RKO (cell line): ENCODE measurements at regions not wholly inside any gene's neighbourhood (a gene's known extent, or its start where the extent isn't known, plus 50 kb on each side); places are given as distances from the start of the nearest gene placed in this dataset.
"Not testable (repeated sequence)": the region's sequence is repeated elsewhere in the genome, so short reads cannot be mapped to it uniquely, and the experiment has no call there.

ENCODE experiments used
- DNase-seq: peaks from one replicate; pipeline ENCODE4 v3.0.0-alpha.2; 2016; ENCODE audit warnings: low spot score

DNA sequence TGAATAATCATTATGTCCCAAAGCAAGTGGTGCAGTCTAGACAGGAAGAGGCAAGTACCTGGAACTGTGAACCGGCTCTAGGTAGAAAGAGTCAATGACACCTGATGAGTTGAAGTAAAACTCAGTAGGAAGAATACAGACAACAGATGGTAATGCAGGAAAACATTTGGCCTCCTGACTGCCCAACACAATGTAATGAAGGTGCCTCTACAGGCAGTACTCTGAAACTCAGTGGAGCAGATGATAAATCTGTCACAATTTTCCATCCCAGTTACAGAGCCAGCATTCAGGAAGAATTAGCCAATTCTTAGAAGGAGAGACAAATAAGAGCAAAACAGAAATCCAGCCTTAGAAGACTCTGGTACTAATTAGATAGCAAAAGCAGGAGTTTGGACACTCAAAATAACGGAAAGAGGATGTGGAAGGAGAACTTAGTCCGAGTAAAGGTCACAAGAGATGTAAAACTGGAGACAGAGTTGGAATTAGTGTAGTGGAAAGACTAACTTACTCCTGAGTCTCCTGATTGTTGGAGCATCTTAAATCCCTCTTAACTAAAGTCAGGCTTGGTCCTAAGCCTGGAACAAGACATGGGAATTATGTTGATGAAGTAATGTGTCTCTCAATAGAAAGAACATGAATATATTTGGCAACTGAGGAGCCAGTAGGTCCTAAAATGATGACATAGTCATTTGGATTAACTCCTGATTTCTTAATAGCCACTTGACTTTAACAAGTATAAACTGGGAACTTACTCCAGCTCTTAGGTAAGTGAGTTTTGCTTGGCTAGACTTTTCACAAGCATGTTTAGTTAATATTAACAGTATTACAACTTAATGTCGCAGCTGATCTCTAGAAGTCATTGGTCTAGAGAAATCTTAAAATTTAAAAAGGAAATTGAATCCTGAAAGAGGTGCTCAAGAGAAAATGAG lies 457.3 kb upstream of the MIR17HG start:
- DNase-seq: no peak

DNA sequence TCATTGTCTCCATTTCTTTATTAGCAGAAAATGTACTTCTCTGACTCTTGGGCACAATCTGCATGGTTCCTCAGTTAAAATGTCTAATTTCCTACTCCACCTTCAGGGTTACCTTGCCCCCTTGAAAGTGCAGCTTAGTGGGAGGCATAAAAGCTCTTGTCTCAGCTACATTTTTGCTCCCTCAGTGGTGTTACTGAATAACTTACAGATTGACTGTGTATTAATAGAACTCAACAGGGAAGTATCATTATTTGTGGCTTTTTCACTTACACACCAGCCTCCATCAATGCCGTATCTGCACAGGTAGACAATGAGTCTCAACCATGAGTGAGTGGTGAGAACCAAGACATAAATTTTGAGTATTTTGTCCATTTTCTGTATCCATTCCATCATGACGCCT lies 456.2 kb upstream of the MIR17HG start:
- no peak for DNase-seq

DNA sequence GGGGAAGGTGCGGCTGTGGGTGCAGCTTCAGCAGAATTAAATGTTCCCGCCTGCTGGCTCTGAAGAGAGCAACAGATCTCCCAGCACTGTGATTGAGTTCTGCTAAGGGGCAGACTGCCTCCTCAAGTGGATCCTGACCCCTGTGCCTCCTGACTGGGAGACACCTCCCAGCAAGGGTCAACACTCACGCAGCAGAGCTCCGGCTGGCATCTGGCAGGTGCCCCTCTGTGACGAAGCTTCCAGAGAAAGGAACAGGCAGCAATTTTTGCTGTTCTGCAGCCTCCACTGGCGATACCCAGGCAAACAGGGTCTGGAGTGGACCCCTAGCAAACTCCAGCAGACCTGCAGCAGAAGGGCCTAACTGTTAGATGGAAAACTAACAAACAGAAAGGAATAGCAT lies 454.3 kb upstream of the MIR17HG start:
- DNase-seq: not testable (repeated sequence)

DNA sequence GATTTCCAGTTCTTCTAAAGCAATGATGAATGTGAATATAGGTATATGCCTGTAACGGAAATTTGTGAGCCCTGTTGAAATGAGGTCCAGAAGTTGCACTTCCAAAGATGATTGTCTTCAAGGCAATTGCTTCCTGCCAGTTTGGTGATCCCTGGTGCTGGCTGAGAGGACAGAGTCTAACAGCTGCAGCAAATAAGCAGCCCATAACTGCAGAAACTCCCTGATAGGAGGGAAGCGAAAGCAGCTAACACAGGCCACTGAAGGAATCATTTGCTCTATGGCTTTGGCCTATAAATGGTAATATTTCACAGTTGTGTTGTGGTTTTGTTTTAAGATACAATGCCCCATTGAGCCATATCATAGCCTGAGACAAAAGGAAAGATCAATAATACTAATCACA lies 451.5 kb upstream of the MIR17HG start:
- no peak for DNase-seq

DNA sequence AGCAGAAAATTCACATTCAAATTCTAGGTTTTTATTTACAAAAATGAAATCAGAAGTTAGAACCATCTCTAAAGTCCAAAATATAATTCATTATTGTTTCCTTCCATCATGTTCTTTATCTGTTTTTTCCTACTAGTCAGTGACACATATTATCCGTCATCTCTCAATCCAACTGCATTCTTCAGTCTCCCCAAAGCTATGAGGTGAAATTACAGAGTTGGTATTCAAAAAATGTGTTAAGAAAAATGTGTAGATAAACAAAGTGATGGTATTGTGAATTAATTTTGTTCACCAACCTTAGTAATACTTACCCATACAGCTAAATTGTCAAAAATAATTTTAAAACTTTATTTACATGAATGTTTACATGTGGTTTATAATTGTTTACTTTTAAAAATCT lies 448.7 kb upstream of the MIR17HG start:
- no peak for DNase-seq

DNA sequence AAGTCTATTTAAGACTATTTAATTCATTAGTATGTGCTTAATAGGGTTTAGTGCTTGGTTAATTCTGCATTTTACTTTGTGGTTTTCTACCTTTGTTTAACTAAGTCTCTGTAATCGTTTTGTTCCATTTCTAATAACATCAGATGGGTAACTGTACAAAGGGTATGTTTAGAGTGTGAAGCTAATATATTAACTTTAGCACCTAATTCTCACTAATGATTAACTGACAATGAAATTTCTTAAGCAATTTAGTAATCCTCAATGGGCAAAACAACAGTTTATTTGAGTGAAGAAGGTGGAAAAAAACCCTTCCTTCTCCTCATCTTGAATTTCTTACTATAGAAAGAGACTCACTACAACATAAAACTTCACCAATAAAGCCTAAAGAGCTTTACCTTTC lies 448.1 kb upstream of the MIR17HG start:
- no peak for DNase-seq

DNA sequence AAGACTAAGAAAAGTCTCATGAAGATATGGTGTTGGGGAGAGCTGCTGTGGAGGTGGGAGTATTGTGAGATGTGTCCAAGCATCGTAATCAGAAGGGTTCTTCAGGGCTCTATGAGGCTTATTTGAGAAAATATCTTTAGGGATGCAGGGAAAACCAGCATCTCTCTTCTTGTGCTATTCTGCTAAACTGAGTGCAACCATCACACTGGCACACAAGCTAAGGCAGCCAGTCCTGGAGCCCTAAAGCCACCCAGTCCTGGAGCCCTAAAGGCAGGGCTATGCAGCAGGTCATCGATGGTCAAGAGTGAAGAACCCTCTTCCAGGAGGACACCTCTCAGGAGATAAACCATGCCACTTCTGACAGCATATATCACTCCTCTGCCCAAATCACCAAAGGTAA lies 445.2 kb upstream of the MIR17HG start:
- no peak for DNase-seq

DNA sequence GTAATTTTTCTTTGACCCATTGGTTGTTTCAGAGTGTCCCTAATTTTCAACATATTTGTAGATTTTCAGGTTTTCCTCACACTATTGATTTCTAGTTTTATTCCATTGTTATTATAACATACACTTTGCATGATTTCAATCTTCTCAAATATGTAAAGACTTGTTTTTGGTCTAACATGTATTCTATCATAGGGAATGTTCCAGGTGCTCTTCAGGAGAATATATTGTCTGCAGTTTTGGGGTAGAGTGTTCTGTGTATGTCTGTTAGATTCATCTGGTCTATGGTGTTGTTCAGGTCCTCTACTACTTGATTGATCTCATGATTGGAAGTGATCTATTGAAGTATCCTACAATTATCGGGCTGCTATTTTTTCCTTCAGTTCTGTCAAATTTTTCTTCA lies 440.9 kb upstream of the MIR17HG start:
- no peak for DNase-seq

DNA sequence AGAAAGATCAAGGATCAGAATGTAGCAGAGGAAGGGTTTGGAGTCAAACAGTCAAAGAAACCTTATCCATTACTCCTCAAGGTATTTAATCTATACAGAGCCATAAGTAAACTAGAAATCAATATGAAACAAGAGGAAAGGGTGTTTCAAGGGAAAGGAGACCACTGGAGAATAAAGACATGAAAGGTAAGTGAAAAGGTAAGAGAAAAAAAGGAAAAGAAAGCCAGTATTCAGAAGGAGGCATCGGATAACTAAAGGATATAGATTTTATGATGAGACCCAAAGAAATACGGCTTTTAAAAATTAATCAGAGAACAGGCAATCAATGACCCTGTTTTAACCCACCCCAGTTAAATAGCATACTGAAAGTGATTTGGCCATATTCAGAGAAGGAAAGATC lies 438.7 kb upstream of the MIR17HG start:
- no peak for DNase-seq

DNA sequence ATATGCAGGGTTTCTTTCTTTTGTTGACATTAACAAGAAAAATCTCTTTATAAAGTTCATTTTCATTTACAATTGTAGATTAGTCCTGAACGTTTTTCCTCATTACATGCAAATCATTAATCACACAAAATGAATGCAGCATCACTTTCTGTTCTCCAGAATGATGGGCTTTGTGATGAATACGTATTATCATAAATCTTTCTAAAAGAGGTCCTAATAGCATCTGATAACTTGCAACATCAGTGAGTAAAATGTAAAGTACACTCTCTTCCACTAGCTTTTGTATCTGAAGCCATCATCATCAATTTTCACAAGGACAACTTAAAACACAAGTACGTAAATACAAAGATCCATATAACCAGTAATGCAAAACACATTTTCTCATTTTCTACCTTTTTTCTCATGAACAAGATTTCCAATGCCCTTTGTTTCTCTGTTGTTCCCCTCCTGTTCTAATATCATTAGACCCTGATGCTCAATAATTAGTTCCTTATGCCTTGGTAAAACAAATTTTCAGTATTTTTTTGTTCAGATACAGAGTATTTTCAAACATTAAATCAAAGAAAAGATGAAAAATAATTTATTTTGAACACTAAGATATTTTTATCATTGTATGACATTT lies 437.4 kb upstream of the MIR17HG start:
- DNase-seq: no peak

DNA sequence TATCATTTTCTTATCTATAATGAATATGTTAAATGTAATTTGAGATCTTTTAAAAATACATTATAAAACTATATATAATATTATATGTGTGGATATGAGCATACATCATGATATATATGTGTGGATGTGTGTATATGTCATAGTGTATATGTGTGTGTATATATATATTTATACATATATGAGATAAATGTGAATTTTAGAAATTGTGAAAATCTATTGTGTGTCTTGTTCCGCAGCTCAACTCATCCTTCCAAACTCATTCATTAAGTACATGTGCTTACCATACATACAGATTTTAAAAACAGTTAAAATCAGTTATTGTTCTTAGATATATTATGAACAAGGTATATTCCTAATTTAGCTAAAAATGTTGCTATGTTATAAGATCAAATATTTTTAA lies 435.2 kb upstream of the MIR17HG start:
- no peak for DNase-seq

DNA sequence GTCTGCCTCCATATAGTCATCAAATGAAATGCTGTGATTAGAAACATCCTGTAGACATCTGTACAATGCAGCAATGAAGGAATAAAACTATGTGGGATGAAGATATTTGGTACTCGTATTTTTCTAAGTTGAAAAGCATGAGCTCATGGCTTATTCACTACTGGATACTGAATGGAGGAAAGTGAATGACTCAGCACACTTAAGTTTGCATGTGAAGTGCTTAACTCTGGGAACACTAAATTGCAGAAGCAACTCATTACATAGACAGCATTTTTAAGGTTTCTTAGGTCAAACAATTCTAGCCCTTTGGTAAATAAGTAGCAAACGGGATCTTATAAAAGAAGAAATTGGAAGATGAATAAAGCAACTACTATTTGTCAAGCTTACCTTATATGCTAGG lies 429.0 kb upstream of the MIR17HG start:
- DNase-seq: peak; percentile 52

DNA sequence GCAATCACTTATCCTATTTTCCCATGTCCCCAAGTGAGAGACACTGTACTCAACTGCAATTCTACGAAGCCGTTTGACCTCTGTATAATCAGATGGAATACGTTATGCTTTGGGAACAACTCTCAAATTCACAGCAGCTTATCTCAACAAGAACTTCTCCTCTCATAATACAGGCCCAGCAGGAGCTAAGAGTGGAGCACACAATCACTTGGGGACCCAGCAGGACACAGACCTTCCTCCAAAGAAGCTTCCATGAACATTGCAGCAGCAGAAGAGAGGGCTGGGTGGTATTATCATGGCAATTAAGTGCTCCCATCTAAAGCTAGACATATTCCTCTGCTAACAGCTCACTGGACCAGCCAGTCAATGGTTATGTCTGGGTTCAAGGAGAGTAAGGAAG lies 428.3 kb upstream of the MIR17HG start:
- DNase-seq: no peak

DNA sequence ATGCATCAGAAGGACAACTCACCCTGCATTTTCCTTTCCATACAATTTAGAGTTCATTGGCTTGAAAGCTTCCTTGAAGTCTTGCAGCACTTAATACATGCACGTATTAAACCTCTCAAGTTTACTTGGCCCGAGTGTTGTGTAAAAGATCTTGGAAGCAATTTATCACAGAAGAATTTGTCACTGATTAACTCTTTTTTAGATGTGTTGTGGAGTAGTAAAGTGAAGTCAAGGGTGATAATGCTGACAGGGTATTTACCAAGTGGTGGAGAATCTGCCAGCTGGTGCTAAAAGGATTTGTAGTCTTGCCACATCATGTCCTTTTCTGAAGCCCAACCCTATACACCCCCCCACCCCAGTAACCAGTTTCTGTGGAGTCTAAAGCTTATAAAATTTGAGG lies 421.0 kb upstream of the MIR17HG start:
- no peak for DNase-seq

DNA sequence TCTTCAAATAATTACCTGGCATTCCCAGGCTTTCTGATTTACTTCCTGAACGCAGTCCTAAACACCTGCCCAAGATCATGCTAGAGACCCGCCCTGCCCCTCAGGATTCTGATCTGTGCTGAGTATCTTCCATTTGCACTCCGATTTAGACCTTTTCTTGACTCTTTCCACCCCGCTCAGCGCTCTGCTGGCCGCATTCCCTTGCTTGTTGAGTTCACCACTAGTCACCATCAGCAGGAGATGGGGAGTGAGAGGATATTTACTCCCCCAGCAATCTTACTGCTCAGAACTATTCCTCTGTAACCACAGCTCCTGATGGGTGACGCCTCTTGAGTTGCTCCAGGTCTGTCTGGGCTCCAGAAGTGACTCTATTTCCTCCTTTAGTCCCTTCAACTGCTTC lies 419.4 kb upstream of the MIR17HG start:
- DNase-seq: no peak

DNA sequence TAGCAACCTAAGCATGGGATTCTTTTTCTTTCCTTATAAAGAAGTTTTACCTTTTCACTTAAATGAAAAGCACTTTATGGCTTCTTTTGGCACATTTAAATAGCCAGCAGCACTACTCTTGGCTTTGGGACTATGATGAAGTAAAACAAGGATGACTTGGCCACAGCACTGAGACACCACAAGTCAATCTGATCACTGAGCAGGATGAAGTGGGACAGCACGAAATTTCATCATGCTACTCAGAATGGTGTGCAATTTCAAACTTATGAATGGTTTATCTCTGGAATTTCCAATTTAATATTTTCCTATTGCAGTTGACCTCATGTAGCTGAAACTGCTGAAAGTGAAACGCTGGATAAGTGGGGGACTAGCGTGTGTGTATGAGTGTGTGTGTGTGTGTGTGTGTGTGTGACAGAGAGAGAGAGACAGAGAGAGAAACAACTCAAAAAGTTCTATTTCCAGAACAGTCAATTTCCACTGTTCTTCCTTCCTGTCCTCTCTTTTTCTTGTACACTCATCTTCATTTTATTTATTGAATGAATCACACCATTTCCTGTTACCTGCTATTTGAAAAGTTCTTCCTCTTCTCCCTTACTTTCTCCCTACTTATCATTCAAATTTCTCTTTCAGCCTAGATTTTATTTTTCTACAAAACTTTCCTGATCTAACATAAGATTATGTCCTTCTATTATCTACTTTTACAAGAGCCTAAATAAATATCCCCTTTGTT lies 414.2 kb upstream of the MIR17HG start:
- peak; percentile 21 for DNase-seq

DNA sequence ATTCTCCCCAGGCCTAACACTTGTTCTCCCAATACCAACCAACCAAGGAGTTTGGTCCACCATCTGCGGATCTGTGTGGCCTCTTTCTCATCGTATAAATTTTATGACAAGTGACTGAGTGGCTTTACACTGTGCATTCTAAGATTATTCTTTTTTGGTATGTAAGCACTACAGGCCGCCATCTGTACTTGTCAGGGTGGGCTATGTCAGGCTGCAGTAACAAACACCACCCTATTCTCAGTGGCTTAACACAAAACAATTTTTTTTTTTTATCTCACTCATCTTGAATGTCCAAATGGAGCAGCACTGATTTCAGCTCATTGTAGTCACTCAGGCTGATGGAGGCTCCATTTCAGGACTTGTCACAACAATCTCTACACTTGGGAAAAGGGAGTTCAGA lies 412.7 kb upstream of the MIR17HG start:
- DNase-seq: no peak

DNA sequence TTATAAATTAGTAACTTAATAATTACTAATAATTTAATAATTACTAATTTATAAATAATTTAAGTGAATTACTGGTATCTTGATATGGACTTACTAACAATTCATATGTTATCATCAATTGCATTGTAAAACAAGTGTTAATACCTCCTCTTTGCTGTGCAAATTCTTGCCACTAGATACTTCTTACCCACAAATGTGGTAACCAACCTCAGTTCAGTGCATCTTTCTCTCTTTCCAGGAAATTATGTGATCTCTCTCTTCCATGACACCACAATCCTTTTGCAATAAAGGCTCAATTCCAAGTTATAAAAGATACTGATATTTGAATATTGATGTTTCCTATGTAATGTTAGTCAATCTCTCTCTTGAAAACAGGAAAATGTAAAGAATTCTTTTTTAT lies 408.6 kb upstream of the MIR17HG start:
- no peak for DNase-seq

DNA sequence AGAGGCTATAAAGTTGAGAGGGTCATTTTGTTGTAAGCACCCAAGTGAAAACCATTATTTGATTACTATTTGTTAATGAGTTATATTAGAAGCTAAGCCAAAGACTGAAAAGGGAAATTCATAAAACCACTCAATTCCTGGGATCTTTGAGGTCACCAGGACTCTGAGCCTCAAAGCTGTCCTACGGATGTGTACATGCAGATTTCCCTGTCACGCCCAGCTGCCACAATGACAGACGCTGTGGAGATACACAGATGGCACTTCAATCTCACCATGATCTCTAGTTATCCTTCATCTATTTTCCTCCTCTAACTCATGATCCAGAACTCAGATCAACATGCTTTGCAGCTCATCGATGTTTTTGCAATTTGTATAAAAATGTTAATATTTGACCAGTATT lies 403.5 kb upstream of the MIR17HG start:
- DNase-seq: no peak

DNA sequence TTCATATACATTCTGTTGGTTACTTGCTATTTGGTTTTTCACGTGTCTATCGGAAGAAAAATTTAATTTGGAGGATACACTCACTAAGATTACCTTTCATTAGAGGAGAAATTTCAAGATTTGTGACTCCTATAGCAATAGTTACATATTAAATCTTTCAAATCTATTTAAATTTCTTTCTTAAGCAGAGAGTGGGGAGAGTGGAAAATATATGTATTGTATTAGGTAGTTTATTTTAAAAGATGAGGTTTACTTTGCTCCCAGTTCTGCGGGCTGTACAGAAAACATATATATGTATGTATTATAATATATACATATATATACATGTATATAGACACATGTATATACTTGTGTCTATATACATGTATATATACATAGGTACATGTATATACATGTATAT lies 402.3 kb upstream of the MIR17HG start:
- not testable (repeated sequence) for DNase-seq

DNA sequence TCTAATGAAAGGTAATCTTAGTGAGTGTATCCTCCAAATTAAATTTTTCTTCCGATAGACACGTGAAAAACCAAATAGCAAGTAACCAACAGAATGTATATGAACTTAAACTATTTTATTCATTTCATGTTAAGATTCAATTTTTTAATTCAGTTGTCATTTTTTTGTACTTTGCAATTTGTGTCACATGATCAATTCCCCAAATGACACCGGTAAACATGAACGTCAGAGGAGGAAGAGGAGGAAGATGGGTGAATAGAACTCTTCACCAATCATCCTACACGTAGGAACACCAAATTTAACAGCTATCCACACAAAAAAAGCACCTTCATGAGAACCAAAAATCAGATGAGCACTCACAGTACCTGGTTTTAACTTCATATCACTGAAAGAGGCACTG lies 401.4 kb upstream of the MIR17HG start:
- not testable (repeated sequence) for DNase-seq

DNA sequence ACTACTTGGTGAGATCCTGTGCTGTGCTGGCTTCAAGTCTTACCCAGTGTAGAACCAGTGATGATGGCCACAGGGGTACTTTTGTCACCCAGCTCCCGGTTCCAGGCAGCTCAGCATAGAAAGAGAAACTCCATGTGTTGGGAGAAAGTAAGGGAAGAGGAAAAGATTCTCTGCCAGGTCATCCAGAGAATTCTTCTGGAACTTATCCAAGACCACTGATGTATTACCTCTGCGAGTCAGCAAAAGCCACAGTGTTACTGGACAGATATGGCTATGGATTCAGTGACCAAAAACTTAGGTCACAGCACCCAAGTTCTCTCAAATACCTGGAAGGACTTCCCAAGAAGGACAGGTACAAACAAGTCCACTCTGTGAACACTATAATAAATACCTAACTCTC lies 399.5 kb upstream of the MIR17HG start:
- peak; percentile 2 for DNase-seq

DNA sequence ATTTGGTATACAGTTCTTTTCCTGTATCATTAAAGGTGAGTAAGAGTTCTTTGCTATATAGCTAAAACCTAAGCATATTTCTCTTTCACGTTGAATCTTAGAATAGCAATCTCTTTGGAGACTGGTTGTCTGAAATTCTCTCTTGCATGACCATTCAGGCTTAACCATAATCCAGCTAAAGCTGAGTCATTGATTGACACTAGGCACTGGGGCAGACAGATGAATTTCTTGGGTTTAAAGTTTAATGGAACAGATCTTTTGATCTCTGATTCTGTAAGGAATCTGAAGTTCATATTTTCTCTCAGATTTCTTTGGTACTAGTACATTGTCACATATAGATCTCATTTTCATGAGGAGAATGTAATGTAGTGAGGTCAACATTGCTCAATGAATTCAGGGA lies 397.3 kb upstream of the MIR17HG start:
- DNase-seq: no peak
